Coronary artery (tissue), 2 donors: ENCODE measurements at regions not wholly inside any gene's neighbourhood (a gene's known extent, or its start where the extent isn't known, plus 50 kb on each side); places are given as distances from the start of the nearest gene placed in this dataset.

Source experiments
- DNase-seq: peaks from one replicate; pipeline ENCODE4 v3.0.0-alpha.2; 2017; ENCODE audit warnings: low spot score
- H3K27ac ChIP-seq, 2 donors: fragments of 200-600 bp; sonication (generic); one replicate each; pipeline ENCODE4 v1.5.1; 2016 to 2019
- H3K4me3 ChIP-seq: fragments of 200-600 bp; sonication (generic); 2 replicates; pipeline ENCODE4 v1.5.1; 2016; ENCODE audit warnings: mild to moderate bottlenecking, moderate library complexity
- TF ChIP-seq, protein P1 (sequence below): fragments of 200-600 bp; sonication (generic); IDR thresholded peaks from one replicate; pipeline ENCODE4 v1.5.1; 2019; ENCODE audit warnings: antibody characterized with exemption

DNA sequence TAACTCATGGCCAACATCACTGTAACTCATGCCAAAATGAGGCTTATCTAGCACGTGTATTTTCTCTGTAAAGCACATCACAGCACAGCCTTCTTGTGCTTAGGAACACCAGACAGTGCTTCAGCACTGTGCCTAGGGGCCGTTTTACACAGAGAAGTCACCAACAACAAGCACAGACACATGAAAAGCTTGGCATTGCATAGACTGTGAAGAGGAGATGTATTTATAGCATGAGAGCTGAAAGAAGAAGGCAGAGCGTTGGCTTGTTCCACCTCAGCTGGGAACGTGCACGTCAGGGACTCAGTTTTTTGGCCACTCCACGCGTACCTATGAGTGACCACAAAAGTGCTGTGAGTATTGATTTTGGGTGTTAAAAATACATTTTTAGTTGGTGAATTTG is 116.3 kb upstream of the SFRP2 start:
- Histone ChIP-seq H3K4me3 (no peak overlapping the region), H3K27ac (no peak overlapping the region)
- no peak for DNase-seq
- TF ChIP-seq, protein P1, sequence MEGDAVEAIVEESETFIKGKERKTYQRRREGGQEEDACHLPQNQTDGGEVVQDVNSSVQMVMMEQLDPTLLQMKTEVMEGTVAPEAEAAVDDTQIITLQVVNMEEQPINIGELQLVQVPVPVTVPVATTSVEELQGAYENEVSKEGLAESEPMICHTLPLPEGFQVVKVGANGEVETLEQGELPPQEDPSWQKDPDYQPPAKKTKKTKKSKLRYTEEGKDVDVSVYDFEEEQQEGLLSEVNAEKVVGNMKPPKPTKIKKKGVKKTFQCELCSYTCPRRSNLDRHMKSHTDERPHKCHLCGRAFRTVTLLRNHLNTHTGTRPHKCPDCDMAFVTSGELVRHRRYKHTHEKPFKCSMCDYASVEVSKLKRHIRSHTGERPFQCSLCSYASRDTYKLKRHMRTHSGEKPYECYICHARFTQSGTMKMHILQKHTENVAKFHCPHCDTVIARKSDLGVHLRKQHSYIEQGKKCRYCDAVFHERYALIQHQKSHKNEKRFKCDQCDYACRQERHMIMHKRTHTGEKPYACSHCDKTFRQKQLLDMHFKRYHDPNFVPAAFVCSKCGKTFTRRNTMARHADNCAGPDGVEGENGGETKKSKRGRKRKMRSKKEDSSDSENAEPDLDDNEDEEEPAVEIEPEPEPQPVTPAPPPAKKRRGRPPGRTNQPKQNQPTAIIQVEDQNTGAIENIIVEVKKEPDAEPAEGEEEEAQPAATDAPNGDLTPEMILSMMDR = no peak

DNA sequence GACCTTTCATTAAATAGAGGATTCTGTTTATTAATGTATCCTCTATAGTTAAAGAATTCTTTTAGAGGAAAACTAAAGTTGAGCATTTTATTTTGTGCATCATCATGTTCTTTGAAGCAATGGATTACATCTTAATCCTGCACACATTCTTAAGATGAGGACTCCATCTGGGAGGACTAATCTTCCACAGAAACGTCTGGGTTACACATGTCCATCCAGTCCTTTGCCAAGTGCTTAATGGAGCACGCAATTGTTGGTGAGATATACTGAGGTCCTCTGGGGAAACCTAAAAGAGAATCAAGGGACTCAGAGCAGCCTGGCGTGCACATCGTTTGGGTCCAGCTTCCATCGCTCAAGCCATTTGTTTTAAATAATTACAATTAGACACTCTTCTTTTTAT is 115.1 kb upstream of the SFRP2 start:
- H3K27ac ChIP-seq = no peak overlapping the region
- TF ChIP-seq, protein P1 = no peak
- no peak overlapping the region for H3K4me3 ChIP-seq
- no peak for DNase-seq

DNA sequence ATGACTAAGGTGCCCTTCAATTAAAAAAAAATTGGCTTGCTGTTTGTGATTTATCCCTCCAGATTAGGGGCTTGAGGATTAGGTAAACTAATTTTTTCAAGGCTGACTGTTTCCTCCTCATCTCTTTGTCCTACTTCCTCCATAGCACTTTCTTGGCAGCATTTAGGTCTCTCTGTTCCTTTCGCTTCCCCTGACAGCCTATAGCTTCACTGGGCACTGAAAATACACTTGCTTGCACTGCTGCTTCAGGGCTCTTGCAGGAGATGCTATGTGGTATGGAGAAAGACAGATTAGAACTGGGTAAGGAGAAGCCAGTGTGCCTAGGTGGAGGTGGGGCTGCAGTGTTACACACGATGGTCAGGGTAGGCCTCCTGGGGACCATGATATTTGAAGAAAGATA is 112.3 kb upstream of the SFRP2 start:
- Histone ChIP-seq H3K27ac (no peak overlapping the region), H3K4me3 (no peak overlapping the region)
- DNase-seq = no peak
- TF ChIP-seq, protein P1 = no peak

DNA sequence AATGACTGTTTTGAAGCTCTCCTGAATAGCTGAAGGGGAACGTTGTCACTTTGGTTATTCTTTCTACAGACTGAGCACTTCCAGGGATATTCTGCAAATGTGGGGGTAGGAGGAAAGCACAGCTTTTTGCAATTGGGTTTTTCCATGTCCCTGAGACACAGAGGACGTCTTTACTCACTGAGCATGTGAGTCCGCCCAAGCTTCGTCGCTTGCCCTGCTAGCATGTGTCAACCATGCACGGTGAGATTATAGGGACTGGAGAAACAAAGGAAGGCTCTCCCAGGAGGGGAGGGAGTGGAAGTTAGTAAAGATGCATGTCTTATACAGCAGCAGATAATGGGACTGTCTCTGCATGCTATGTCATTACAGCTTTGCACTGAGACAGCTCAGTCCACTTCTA is 111.5 kb upstream of the SFRP2 start:
- Histone ChIP-seq H3K4me3 (no peak overlapping the region), H3K27ac (no peak overlapping the region)
- no peak for DNase-seq
- TF ChIP-seq, protein P1 = no peak

DNA sequence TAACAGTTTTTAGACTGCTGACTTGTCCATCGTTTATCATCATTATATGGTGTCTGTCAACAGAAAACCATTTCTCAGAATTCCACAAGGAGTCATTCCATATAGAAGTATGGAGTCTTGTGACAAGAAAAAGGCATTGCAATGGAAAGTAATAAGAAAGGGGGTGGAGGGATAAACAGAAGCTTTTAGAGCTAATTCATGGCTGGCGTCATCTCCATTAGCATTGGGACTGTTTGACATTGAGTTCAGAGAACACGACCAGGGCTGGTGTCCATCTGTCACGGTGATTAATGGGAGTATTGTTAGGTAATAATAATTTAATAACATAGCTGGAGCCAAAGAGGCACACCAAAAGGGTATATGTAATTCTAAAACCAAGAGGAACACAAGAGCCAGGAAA is 101.9 kb upstream of the SFRP2 start:
- Histone ChIP-seq H3K4me3 (no peak overlapping the region), H3K27ac (no peak overlapping the region)
- DNase-seq = no peak
- TF ChIP-seq, protein P1 = no peak

DNA sequence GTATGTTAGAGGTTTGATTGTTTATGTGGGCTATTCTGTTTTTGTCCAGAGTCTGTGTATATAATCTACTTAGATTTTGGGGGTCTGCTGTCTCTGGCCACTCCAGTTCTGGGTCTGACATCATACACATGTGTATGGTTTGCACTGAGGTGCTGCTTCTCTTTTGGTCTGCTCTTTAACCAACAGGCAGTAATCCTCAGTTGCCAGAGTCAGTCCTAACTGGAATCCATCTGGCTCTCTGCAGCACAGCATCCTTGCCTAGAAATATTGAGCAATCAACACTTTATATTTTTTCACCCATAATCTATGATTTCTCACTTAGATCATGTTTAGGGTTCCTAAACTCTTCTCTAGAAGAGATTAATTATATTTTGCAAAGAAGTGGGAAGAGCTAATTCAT is 98.3 kb upstream of the SFRP2 start:
- TF ChIP-seq, protein P1 = no peak
- no peak for DNase-seq
- no peak overlapping the region for H3K27ac ChIP-seq
- H3K4me3 ChIP-seq = no peak overlapping the region

DNA sequence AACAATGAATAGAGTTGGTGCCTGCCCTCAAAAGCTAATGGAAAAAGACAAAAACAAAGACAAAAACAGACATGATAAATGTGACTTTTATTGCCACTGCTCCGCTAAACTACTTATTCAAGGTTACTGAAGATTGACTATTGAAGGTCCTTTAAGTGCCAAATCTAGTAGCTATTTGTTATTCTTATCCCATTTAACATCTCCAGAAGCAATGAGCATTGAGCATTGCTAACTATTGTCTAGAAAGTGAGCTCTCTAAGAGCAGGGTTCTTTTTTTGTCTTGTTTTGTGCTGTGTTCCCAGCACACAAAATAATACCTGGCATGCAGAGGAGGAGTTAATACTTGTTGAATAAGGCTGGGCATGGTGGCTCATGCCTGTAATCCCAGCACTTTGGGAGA is 95.4 kb upstream of the SFRP2 start:
- TF ChIP-seq, protein P1 = no peak
- Histone ChIP-seq H3K27ac (no peak overlapping the region), H3K4me3 (no peak overlapping the region)
- DNase-seq = no peak
